Breast epithelium (tissue), 3 donors: ENCODE measurements at regions not wholly inside any gene's neighbourhood (a gene's known extent, or its start where the extent isn't known, plus 50 kb on each side); places are given as distances from the start of the nearest gene placed in this dataset.

Experiments
- CTCF ChIP-seq, 3 donors: fragments of 450-650 bp; IDR thresholded peaks; one replicate each; pipeline ENCODE4 v1.5.1; 2016 to 2017; ENCODE audit warnings: antibody characterized with exemption in 3 of 3, mild to moderate bottlenecking in 3 of 3, moderate library complexity in 3 of 3
- POLR2A ChIP-seq: fragments of 450-650 bp; IDR thresholded peaks from one replicate; pipeline ENCODE4 v1.6.1; 2016; ENCODE audit warnings: antibody characterized with exemption, mild to moderate bottlenecking, moderate library complexity
- POLR2AphosphoS5 ChIP-seq, 3 donors: sonication (generic); formaldehyde crosslinking; IDR thresholded peaks; one replicate each; pipeline ENCODE4 v1.6.1; 2017; ENCODE audit warnings: antibody characterized with exemption in 3 of 3

GRCh38 chr5:117692606-117693005 is 1118.0 kb upstream of the SEMA6A start:
- TF ChIP-seq CTCF (IDR thresholded peaks at IDR 0.05), result no peak
- no peak for TF ChIP-seq POLR2AphosphoS5 (IDR thresholded peaks at IDR 0.05)
- no peak for TF ChIP-seq POLR2A
